B cell (primary cell): ENCODE measurements at regions not wholly inside any gene's neighbourhood (a gene's known extent, or its start where the extent isn't known, plus 50 kb on each side); places are given as distances from the start of the nearest gene placed in this dataset.

Experiments used
- EZH2 ChIP-seq: IDR thresholded peaks from 2 replicates; pipeline ENCODE4 v1.6.1; 2012; ENCODE audit warnings: borderline replicate concordance, low read depth, mild to moderate bottlenecking, moderate library complexity, low read length; ENCODE audit not compliant: insufficient read depth, poor library complexity, severe bottlenecking
- TF ChIP-seq, protein P1 (sequence below): fragments of 200-600 bp; IDR thresholded peaks from one replicate; pipeline ENCODE4 v1.8.0; 2022; ENCODE audit warnings: antibody characterized with exemption, mild to moderate bottlenecking

DNA sequence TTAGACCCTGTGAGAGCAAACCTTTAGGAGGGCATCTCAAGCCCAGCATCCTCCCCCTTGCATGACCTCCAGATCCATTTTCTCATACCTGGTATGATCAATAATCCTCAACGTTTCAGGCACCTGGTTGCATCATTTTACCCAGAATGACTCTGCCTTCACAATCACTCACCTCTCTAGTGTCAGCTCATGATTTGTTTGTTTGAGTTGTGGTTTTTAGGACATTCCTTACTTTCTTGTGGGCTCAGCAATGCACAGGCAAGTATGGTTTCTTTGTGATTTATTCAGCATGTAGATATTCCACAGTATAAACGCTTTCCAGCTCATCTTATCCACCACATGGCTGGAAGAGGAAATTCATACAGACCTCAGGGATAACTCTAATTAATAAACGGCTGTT, 93.6 kb upstream of the CPEB2 start:
- TF ChIP-seq, protein P1, sequence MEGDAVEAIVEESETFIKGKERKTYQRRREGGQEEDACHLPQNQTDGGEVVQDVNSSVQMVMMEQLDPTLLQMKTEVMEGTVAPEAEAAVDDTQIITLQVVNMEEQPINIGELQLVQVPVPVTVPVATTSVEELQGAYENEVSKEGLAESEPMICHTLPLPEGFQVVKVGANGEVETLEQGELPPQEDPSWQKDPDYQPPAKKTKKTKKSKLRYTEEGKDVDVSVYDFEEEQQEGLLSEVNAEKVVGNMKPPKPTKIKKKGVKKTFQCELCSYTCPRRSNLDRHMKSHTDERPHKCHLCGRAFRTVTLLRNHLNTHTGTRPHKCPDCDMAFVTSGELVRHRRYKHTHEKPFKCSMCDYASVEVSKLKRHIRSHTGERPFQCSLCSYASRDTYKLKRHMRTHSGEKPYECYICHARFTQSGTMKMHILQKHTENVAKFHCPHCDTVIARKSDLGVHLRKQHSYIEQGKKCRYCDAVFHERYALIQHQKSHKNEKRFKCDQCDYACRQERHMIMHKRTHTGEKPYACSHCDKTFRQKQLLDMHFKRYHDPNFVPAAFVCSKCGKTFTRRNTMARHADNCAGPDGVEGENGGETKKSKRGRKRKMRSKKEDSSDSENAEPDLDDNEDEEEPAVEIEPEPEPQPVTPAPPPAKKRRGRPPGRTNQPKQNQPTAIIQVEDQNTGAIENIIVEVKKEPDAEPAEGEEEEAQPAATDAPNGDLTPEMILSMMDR, result no peak
- no peak for TF ChIP-seq EZH2
